ENCODE measurements at regions not wholly inside any gene's neighbourhood (a gene's known extent, or its start where the extent isn't known, plus 50 kb on each side); places are given as distances from the start of the nearest gene placed in this dataset.

- H3K4me3 ChIP-seq (ENCODE audit: low read depth in 1 of 3, low read length in 3 of 3) = no peak overlapping the region
- H3K9me3 ChIP-seq (ENCODE audit: control insufficient read depth in 4 of 4, low read length in 3 of 4) = no peaks in the 10 kb centered on the region
- no peak overlapping the region for H3K27ac ChIP-seq (ENCODE audit: low read depth in 1 of 2, low read length in 2 of 2)
- H3K27me3 ChIP-seq (ENCODE audit: control insufficient read depth in 4 of 4, insufficient read depth in 4 of 4, low read length in 3 of 4) = peaks cover 0 to 2% (median 0%) of the 10 kb centered on the region in 4 donors
- 78% methylated on average over 3 of the region's 3 CpGs for WGBS
- no peaks in the 10 kb centered on the region for H3K4me1 ChIP-seq (ENCODE audit: control insufficient read depth in 4 of 4, insufficient read depth in 4 of 4, low read length in 3 of 4)
- DNase-seq (ENCODE audit: low spot score) = no peak
- H3K36me3 ChIP-seq (ENCODE audit: control insufficient read depth in 4 of 4, insufficient read depth in 3 of 4, low read depth in 1 of 4, low read length in 3 of 4) = no peaks in the 10 kb centered on the region
- TF ChIP-seq TAF1 (conservative IDR thresholded peaks at IDR 0.05) (no peak), HNF4G (IDR thresholded peaks at IDR 0.05) (no peak), GABPA (IDR thresholded peaks at IDR 0.05 in 1 of 2, conservative IDR thresholded peaks at IDR 0.05 in 1 of 2) (no peak), JUND (IDR thresholded peaks at IDR 0.05) (no peak), REST (IDR thresholded peaks at IDR 0.05) (no peak), YY1 (IDR thresholded peaks at IDR 0.05) (no peak)
- H3K9ac ChIP-seq (ENCODE audit: low read depth in 1 of 2, low read length in 2 of 2) = no peak overlapping the region
Measured at GRCh38 chr15:69836048-69836447, 261.7 kb downstream of the TLE3 start.

- DNase-seq (ENCODE audit: low spot score) = no peak
- H3K9ac ChIP-seq (ENCODE audit: low read depth in 1 of 2, low read length in 2 of 2) = no peak overlapping the region
- no peaks in the 10 kb centered on the region for H3K36me3 ChIP-seq (ENCODE audit: control insufficient read depth in 4 of 4, insufficient read depth in 3 of 4, low read depth in 1 of 4, low read length in 3 of 4)
- no peaks in the 10 kb centered on the region for H3K4me1 ChIP-seq (ENCODE audit: control insufficient read depth in 4 of 4, insufficient read depth in 4 of 4, low read length in 3 of 4)
- H3K27me3 ChIP-seq (ENCODE audit: control insufficient read depth in 4 of 4, insufficient read depth in 4 of 4, low read length in 3 of 4) = peaks cover 0 to 2% (median 0%) of the 10 kb centered on the region in 4 donors
- no peak overlapping the region for H3K27ac ChIP-seq (ENCODE audit: low read depth in 1 of 2, low read length in 2 of 2)
- TF ChIP-seq ATF3 (IDR thresholded peaks at IDR 0.05) (no peak), REST (IDR thresholded peaks at IDR 0.05) (no peak), FOXA2 (IDR thresholded peaks at IDR 0.05) (no peak), HNF4A (conservative IDR thresholded peaks at IDR 0.05) (no peak), GABPA (IDR thresholded peaks at IDR 0.05 in 1 of 2, conservative IDR thresholded peaks at IDR 0.05 in 1 of 2) (no peak), CTCF (IDR thresholded peaks at IDR 0.05; ENCODE audit: low read depth, low read length, missing input control) (no peak), MAX (IDR thresholded peaks at IDR 0.05) (no peak), NR2F2 (IDR thresholded peaks at IDR 0.05) (no peak), EGR1 (IDR thresholded peaks at IDR 0.05; ENCODE audit: low read depth in 2 of 2) (no peak), FOXA1 (IDR thresholded peaks at IDR 0.05) (no peak), HNF4G (IDR thresholded peaks at IDR 0.05) (no peak), TAF1 (conservative IDR thresholded peaks at IDR 0.05) (no peak), RXRA (IDR thresholded peaks at IDR 0.05) (no peak), RAD21 (IDR thresholded peaks at IDR 0.05) (no peak)
- 75% methylated on average over 10 of the region's 10 CpGs for WGBS
- no peaks in the 10 kb centered on the region for H3K9me3 ChIP-seq (ENCODE audit: control insufficient read depth in 4 of 4, low read length in 3 of 4)
- H3K4me3 ChIP-seq (ENCODE audit: low read depth in 1 of 3, low read length in 3 of 3) = no peak overlapping the region
Measured at GRCh38 chr15:69836526-69837230, 261.0 kb downstream of the TLE3 start.

All from liver (tissue), 8 donors.